Heart left ventricle (tissue), 16 donors: ENCODE measurements at regions not wholly inside any gene's neighbourhood (a gene's known extent, or its start where the extent isn't known, plus 50 kb on each side); places are given as distances from the start of the nearest gene placed in this dataset.

Source experiments
- ATAC-seq, 4 donors: fragments of 200-7000 bp; cut with Tn5 transposase; one replicate each; pipeline ENCODE4 v1.9.1; 2020 to 2022; ENCODE audit warnings: moderate library complexity in 4 of 4, mild to moderate bottlenecking in 3 of 4, moderate number of reproducible peaks in 1 of 4
- DNase-seq, 5 donors: peaks; one replicate each; pipeline ENCODE4 v3.0.0-alpha.2; 2020
- H3K27ac ChIP-seq, 12 donors: fragments of 200-600 bp; sonication (generic) in 4 of 12; one replicate each; pipeline versions ENCODE4 v1.5.0 to v1.8.0; 2016 to 2022; ENCODE audit warnings: mild to moderate bottlenecking in 2 of 12
- H3K27me3 ChIP-seq, 9 donors: fragments of 200-600 bp; sonication (generic) in 2 of 9; one replicate each; pipeline versions ENCODE4 v1.5.1 to v1.8.0; 2016 to 2022; ENCODE audit warnings: mild to moderate bottlenecking in 3 of 9
- H3K36me3 ChIP-seq, 9 donors: fragments of 200-600 bp; sonication (generic) in 2 of 9; one replicate each; pipeline versions ENCODE4 v1.5.0 to v1.8.0; 2018 to 2022; ENCODE audit warnings: mild to moderate bottlenecking in 2 of 9
- H3K4me1 ChIP-seq, 12 donors: fragments of 200-600 bp; sonication (generic) in 4 of 12; one replicate each; pipeline versions ENCODE4 v1.5.0 to v1.8.0; 2016 to 2022; ENCODE audit warnings: mild to moderate bottlenecking in 3 of 12
- H3K4me3 ChIP-seq, 12 donors: fragments of 200-600 bp; sonication (generic) in 4 of 12; one replicate each; pipeline versions ENCODE4 v1.5.0 to v1.8.0; 2017 to 2022; ENCODE audit warnings: mild to moderate bottlenecking in 9 of 12, moderate library complexity in 4 of 12
- H3K9me3 ChIP-seq, 12 donors: fragments of 200-600 bp; sonication (generic) in 4 of 12; one replicate each; pipeline versions ENCODE4 v1.5.0 to v1.8.0; 2016 to 2022; ENCODE audit warnings: mild to moderate bottlenecking in 1 of 12
- CTCF ChIP-seq, 12 donors: fragments of 200-600 bp; sonication (generic) in 4 of 12; IDR thresholded peaks; one replicate each; pipeline versions ENCODE4 v1.5.0 to v1.8.0; 2018 to 2022; ENCODE audit warnings: antibody characterized with exemption in 12 of 12, mild to moderate bottlenecking in 5 of 12
- POLR2A ChIP-seq, 2 donors: fragments of 450-650 bp; IDR thresholded peaks; one replicate each; pipeline ENCODE4 v1.6.1; 2017; ENCODE audit warnings: antibody characterized with exemption in 2 of 2, mild to moderate bottlenecking in 2 of 2, moderate library complexity in 2 of 2
- WGBS, 4 donors: extraction: QIAGEN DNeasy Blood & Tissue Kit in 2 of 4; methylation state at CpG; one replicate each; pipeline versions ENCODE4 v1.1.5 to v1.1.7; 2013 to 2018; 5-methylcytosine and 5-hydroxymethylcytosine counted together
- intact Hi-C, 10 donors: fragments of 100-400 bp; cut with DNase I; formaldehyde crosslinking; loops; one replicate each; pipeline versions ENCODE4 v1.11.1 to v1.14.2; 2022
- donor health status: ischemic (EF 13 %, LVEDD 7.1; RV severe dilation, severe dysfunction).
- donor health status: healthy with polysubstance abuse.
- donor health status: DM: no; HTN: yes; CAD: no.
- donor health status: DM: no; HTN: no; CAD: no.
- donor health status: ischemic (EF 25% LVEDD 6.9; RV normal size, moderate dysfunction).
- donor health status: ischemic (EF 25% LVEDD 5.7; RV mildly dilated, moderate dysfunction).
- donor health status: healthy.
- donor health status: DM: yes; HTN: yes; CAD: no.
- donor health status: ischemic (EF 35%, LVEDD 5.7; RV mildly dilated, moderate dysfunction).
- donor health status: nonischemic (EF 11% LVEDD 7.7; RV severe dilation, severe dysfunction).
- donor health status: DM: yes; HTN: yes; CAD: no.
- donor health status: PGD.
- donor health status: ischemic (EF 29% LVEDD 5.4; RV normal size, mild dysfunction).
- donor health status: nonischemic (EF 23%, LVEDD 6.1; RV moderate dilation, normal function).

GRCh38 chr4:187613089-187613839 is 382.3 kb upstream of the ZFP42 start:
- intact Hi-C loops: no loop called here
- Histone ChIP-seq H3K36me3 (no peaks in the 10 kb centered on the region), H3K4me1 (no peaks in the 10 kb centered on the region), H3K9me3 (no peaks in the 10 kb centered on the region), H3K4me3 (no peak overlapping the region), H3K27ac (no peak overlapping the region), H3K27me3 (no peaks in the 10 kb centered on the region)
- no peak for ATAC-seq
- no peak for DNase-seq
- no peak for TF ChIP-seq POLR2A (IDR thresholded peaks at IDR 0.05)
- TF ChIP-seq CTCF (IDR thresholded peaks at IDR 0.05): no peak
- WGBS, 4 donors: 91 to 95% (median 93%) methylated on average over 46 of the region's 46 CpGs

- Histone ChIP-seq H3K27me3 (no peaks in the 10 kb centered on the region), H3K4me3 (no peak overlapping the region), H3K27ac (no peak overlapping the region), H3K4me1 (no peaks in the 10 kb centered on the region), H3K9me3 (no peaks in the 10 kb centered on the region), H3K36me3 (no peaks in the 10 kb centered on the region)
- DNase-seq (no peak), ATAC-seq (no peak)
- 66 to 79% (median 73%) methylated on average over 1 of the region's 1 CpG for WGBS, 4 donors
- TF ChIP-seq CTCF (IDR thresholded peaks at IDR 0.05) (no peak), POLR2A (IDR thresholded peaks at IDR 0.05) (no peak)
- intact Hi-C loops: no loop called here
Observed at GRCh38 chr4:187615972-187616371, 379.6 kb upstream of the ZFP42 start.

- DNase-seq (no peak), ATAC-seq (no peak)
- intact Hi-C loops: no loop called here
- Histone ChIP-seq H3K27ac (no peak overlapping the region), H3K4me1 (no peaks in the 10 kb centered on the region), H3K4me3 (no peak overlapping the region), H3K9me3 (no peaks in the 10 kb centered on the region), H3K27me3 (no peaks in the 10 kb centered on the region), H3K36me3 (no peaks in the 10 kb centered on the region)
- TF ChIP-seq POLR2A (IDR thresholded peaks at IDR 0.05) (no peak), CTCF (IDR thresholded peaks at IDR 0.05) (no peak)
- 57 to 78% (median 65%) methylated on average over 1 of the region's 1 CpG for WGBS, 4 donors
Observed at GRCh38 chr4:187617113-187617512, 378.5 kb upstream of the ZFP42 start.

- H3K36me3 ChIP-seq: no peaks in the 10 kb centered on the region
- no peaks in the 10 kb centered on the region for H3K4me1 ChIP-seq
- intact Hi-C loops: no loop called here
- no peaks in the 10 kb centered on the region for H3K27me3 ChIP-seq
- H3K4me3 ChIP-seq: no peak overlapping the region
- DNase-seq (no peak), ATAC-seq (no peak)
- H3K9me3 ChIP-seq: peaks cover 0 to 11% (median 0%) of the 10 kb centered on the region in 12 donors
- no peak overlapping the region for H3K27ac ChIP-seq
- TF ChIP-seq POLR2A (IDR thresholded peaks at IDR 0.05) (no peak), CTCF (IDR thresholded peaks at IDR 0.05) (no peak)
- WGBS, 4 donors: 76 to 84% (median 80%) methylated on average over 2 of the region's 2 CpGs
Observed at GRCh38 chr4:187618701-187619281, 376.8 kb upstream of the ZFP42 start.
